GM12878 (cell line): ENCODE measurements at regions not wholly inside any gene's neighbourhood (a gene's known extent, or its start where the extent isn't known, plus 50 kb on each side); places are given as distances from the start of the nearest gene placed in this dataset.

Experiments used
- ATAC-seq: fragments of 200-7000 bp; cut with Tn5 transposase; 3 replicates; pipeline ENCODE4 v1.9.1; 2020; ENCODE audit warnings: mild to moderate bottlenecking, moderate library complexity
- BruUV-seq: library from RNA; stranded (reverse); fragments of 400-500 nt; replicated peaks from 2 replicates; lab custom pipeline; 2021; lab: Mats Ljungman, UMichigan
- CTCF ChIA-PET: fragments of 300-600 bp; sonication (Branson Sonifier 250); formaldehyde crosslinking; extraction: SDS; loops from one replicate; lab custom pipeline; 2021; ENCODE audit warnings: inconsistent platforms; lab: Yijun Ruan, JAX
- POLR2A ChIA-PET: fragments of 350-600 bp; formaldehyde crosslinking; extraction: SDS; loops from one replicate; lab custom pipeline; 2021; ENCODE audit warnings: inconsistent platforms; lab: Charles Lee
- RAD21 ChIA-PET: fragments of 300-600 bp; sonication (Branson Sonifier 250); formaldehyde crosslinking; loops from one replicate; lab custom pipeline; 2023; ENCODE audit warnings: antibody characterized with exemption; ENCODE audit not compliant: unreplicated experiment; lab: Charles Lee
- SMC1A ChIA-PET: fragments of 300-600 bp; sonication (Branson Sonifier 250); formaldehyde crosslinking; loops from one replicate; lab custom pipeline; 2023; ENCODE audit not compliant: unreplicated experiment, uncharacterized antibody; lab: Charles Lee
- DNase-seq: peaks from one replicate; pipeline ENCODE4 v3.0.0-alpha.2; 2011; ENCODE audit warnings: low read depth, low spot score
- FAIRE-seq: peaks from 3 replicates; lab custom pipeline; 2011; peaks lifted over from hg19 to GRCh38; lab: Jason Lieb, UNC
- H2AFZ ChIP-seq: 2 replicates; pipeline ENCODE4 v1.6.0; 2011; ENCODE audit warnings: low read depth, low read length, control low read depth; ENCODE audit not compliant: control insufficient read depth
- H3K27ac ChIP-seq: 2 replicates; pipeline ENCODE4 v1.5.1; 2011; ENCODE audit warnings: control low read depth; ENCODE audit not compliant: control insufficient read depth, insufficient read depth
- H3K27me3 ChIP-seq, 2 experiments: replicated peaks in 1 of 2; 2 replicates each; pipeline versions ENCODE4 v1.6.0 to v1.6.1; 2011; ENCODE audit warnings: low read length in 1 of 2; ENCODE audit not compliant: control insufficient read depth in 2 of 2, insufficient read depth in 2 of 2
- H3K36me3 ChIP-seq, 2 experiments: 2 replicates each; pipeline ENCODE4 v1.5.1; 2011; ENCODE audit warnings: low read length in 1 of 2; ENCODE audit not compliant: control insufficient read depth in 2 of 2, insufficient read depth in 2 of 2
- H3K4me1 ChIP-seq: 2 replicates; pipeline ENCODE4 v1.6.1; 2011; ENCODE audit warnings: mild to moderate bottlenecking, low read length, moderate library complexity, mixed read lengths; ENCODE audit not compliant: control insufficient read depth, insufficient read depth
- H3K4me2 ChIP-seq: 2 replicates; pipeline ENCODE4 v1.6.0; 2011; ENCODE audit warnings: control low read depth; ENCODE audit not compliant: control insufficient read depth, insufficient read depth
- H3K4me3 ChIP-seq: fragments of 200-600 bp; sonication (generic); 2 replicates; pipeline ENCODE4 v1.5.1; 2016
- H3K79me2 ChIP-seq: 2 replicates; pipeline ENCODE4 v1.6.0; 2011; ENCODE audit warnings: low read length; ENCODE audit not compliant: control insufficient read depth, insufficient read depth
- H3K9ac ChIP-seq: 2 replicates; pipeline ENCODE4 v1.8.0; 2011; ENCODE audit warnings: low read length, control low read depth, mixed read lengths; ENCODE audit not compliant: control insufficient read depth, insufficient read depth
- H3K9me3 ChIP-seq: replicated peaks from 3 replicates; pipeline ENCODE4 v1.5.1; 2011; ENCODE audit warnings: mild to moderate bottlenecking, low read length; ENCODE audit not compliant: control insufficient read depth, insufficient read depth
- H4K20me1 ChIP-seq: 2 replicates; pipeline ENCODE4 v1.6.0; 2011; ENCODE audit not compliant: control insufficient read depth, insufficient read depth
- E2F8 ChIP-seq: fragments of 450-650 bp; IDR thresholded peaks from 2 replicates; pipeline ENCODE4 v1.6.1; 2018; ENCODE audit warnings: mild to moderate bottlenecking, low read depth, moderate library complexity; ENCODE audit not compliant: partially characterized antibody
- ESRRA ChIP-seq: IDR thresholded peaks from 2 replicates; pipeline ENCODE4 v1.6.1; 2012; ENCODE audit warnings: mild to moderate bottlenecking, low read length, improper control_type of control experiment
- KLF5 ChIP-seq: fragments of 450-650 bp; IDR thresholded peaks from 2 replicates; pipeline ENCODE4 v1.6.1; 2014; ENCODE audit warnings: mild to moderate bottlenecking; ENCODE audit not compliant: partially characterized antibody
- NR2C1 ChIP-seq: fragments of 450-650 bp; IDR thresholded peaks from 2 replicates; pipeline ENCODE4 v1.6.1; 2017; ENCODE audit warnings: antibody characterized with exemption, mild to moderate bottlenecking, moderate library complexity
- NR2F1 ChIP-seq: fragments of 450-650 bp; conservative IDR thresholded peaks from 2 replicates; pipeline ENCODE4 v1.6.1; 2017; ENCODE audit warnings: mild to moderate bottlenecking
- WGBS: methylation state at CpG from one replicate; pipeline ENCODE4 v1.1.6; 2016; ENCODE audit warnings: low lambda C conversion rate; ENCODE audit not compliant: insufficient replicate concordance, insufficient coverage; ENCODE audit errors: missing lambda C conversion rate; 5-methylcytosine and 5-hydroxymethylcytosine counted together
- in situ Hi-C: fragments of 300-500 bp; cut with MboI; formaldehyde crosslinking; loops from 9 replicates; pipeline ENCODE4 v1.14.3; 2018; ENCODE audit warnings: mixed read lengths
- intact Hi-C: fragments of 100-400 bp; cut with micrococcal nuclease; formaldehyde crosslinking; loops from one replicate; pipeline ENCODE4 v1.14.2; 2022; ENCODE audit not compliant: unreplicated experiment

GRCh38 chr6:21844120-21844917 is 250.8 kb downstream of the SOX4 start:
- no peaks in the 10 kb centered on the region for H4K20me1 ChIP-seq
- ATAC-seq (no peak), DNase-seq (no peak), FAIRE-seq (no peak)
- TF ChIP-seq E2F8 (no peak), ESRRA (no peak), KLF5 (no peak), NR2C1 (0 out of 2 replicates have a peak, but pooled peaks have one; percentile 26), NR2F1 (peak; percentile 41; the same call in 1 of the 2 replicates)
- no peak overlapping the region for H2AFZ ChIP-seq
- ChIA-PET POLR2A (interaction anchor here (0.8 kb wide), 1 partner anchor 9 kb away, joined by 3 read pairs; no protein-coding TSS in a partner anchor), SMC1A (interaction anchor here (0.7 to 1.3 kb wide), 2 partner anchors 9 to 24 kb away, joined by 3 read pairs; no protein-coding TSS in a partner anchor), CTCF (interaction anchor here (1.1 kb wide), 1 partner anchor 15 kb away, joined by 6 read pairs; no protein-coding TSS in a partner anchor), RAD21 (interaction anchor here (1.4 kb wide), 1 partner anchor 14 kb away, joined by 3 read pairs; no protein-coding TSS in a partner anchor)
- intact Hi-C loops (no loop called here), in situ Hi-C loops (no loop called here)
- 54% methylated on average over 10 of the region's 10 CpGs for WGBS
- H3K27me3 ChIP-seq, result no peaks in the 10 kb centered on the region
- H3K4me2 ChIP-seq, result no peak overlapping the region
- H3K36me3 ChIP-seq, result no peaks in the 10 kb centered on the region
- peaks cover 4% of the 10 kb centered on the region; the same call in 1 of the 2 replicates for H3K4me1 ChIP-seq
- no peak overlapping the region for H3K27ac ChIP-seq
- no peak overlapping the region for H3K4me3 ChIP-seq
- H3K9me3 ChIP-seq, result no peaks in the 10 kb centered on the region
- no TSS peak for BruUV-seq
- no peak overlapping the region for H3K9ac ChIP-seq
- no peaks in the 10 kb centered on the region for H3K79me2 ChIP-seq
